HS-27A (cell line): ENCODE measurements at regions not wholly inside any gene's neighbourhood (a gene's known extent, or its start where the extent isn't known, plus 50 kb on each side); places are given as distances from the start of the nearest gene placed in this dataset.

Experiments used
- DNase-seq: peaks from one replicate; pipeline ENCODE4 v3.0.0-alpha.2; 2012; ENCODE audit warnings: low read depth, missing footprints

- DNase-seq, result no peak
Observed at GRCh38 chr10:4688601-4689000, 137.4 kb upstream of the AKR1E2 start.

- no peak for DNase-seq
Observed at GRCh38 chr10:4688168-4688567, 137.8 kb upstream of the AKR1E2 start.

GRCh38 chr10:4687397-4687796 is 138.6 kb upstream of the AKR1E2 start:
- no peak for DNase-seq

GRCh38 chr10:4686644-4686996 is 139.4 kb upstream of the AKR1E2 start:
- DNase-seq, result no peak

- DNase-seq, result no peak
Observed at GRCh38 chr10:4685904-4686643, 139.9 kb upstream of the AKR1E2 start.

- no peak for DNase-seq
Observed at GRCh38 chr10:4685491-4685890, 140.5 kb upstream of the AKR1E2 start.

GRCh38 chr10:4684434-4684833 is 141.6 kb upstream of the AKR1E2 start:
- no peak for DNase-seq

GRCh38 chr10:4683838-4684237 is 142.2 kb upstream of the AKR1E2 start:
- no peak for DNase-seq

- no peak for DNase-seq
Observed at GRCh38 chr10:4683137-4683536, 142.9 kb upstream of the AKR1E2 start.

GRCh38 chr10:4678951-4679671 is 146.9 kb upstream of the AKR1E2 start:
- DNase-seq, result no peak

GRCh38 chr10:4678023-4678950 is 147.7 kb upstream of the AKR1E2 start:
- no peak for DNase-seq

- DNase-seq, result no peak
Observed at GRCh38 chr10:4677296-4678021, 148.5 kb upstream of the AKR1E2 start.

- no peak for DNase-seq
Observed at GRCh38 chr10:4676566-4676965, 149.4 kb upstream of the AKR1E2 start.

GRCh38 chr10:4675808-4676207 is 150.2 kb upstream of the AKR1E2 start:
- DNase-seq, result no peak

GRCh38 chr10:4673279-4674040 is 152.5 kb upstream of the AKR1E2 start:
- no peak for DNase-seq

GRCh38 chr10:4672201-4672600 is 153.8 kb upstream of the AKR1E2 start:
- no peak for DNase-seq

GRCh38 chr10:4671451-4672145 is 154.4 kb upstream of the AKR1E2 start:
- no peak for DNase-seq

GRCh38 chr10:4670737-4671136 is 155.3 kb upstream of the AKR1E2 start:
- DNase-seq, result no peak

GRCh38 chr10:4669585-4669984 is 156.4 kb upstream of the AKR1E2 start:
- DNase-seq, result no peak

- DNase-seq, result peak; percentile 92
Observed at GRCh38 chr10:4663162-4663992, 162.6 kb upstream of the AKR1E2 start.
